Limb (tissue), 2 donors: ENCODE measurements at regions not wholly inside any gene's neighbourhood (a gene's known extent, or its start where the extent isn't known, plus 50 kb on each side); places are given as distances from the start of the nearest gene placed in this dataset.
"Not testable (repeated sequence)": the region's sequence is repeated elsewhere in the genome, so short reads cannot be mapped to it uniquely, and the experiment has no call there.

Experiments
- DNase-seq, 2 donors: peaks; one replicate each; pipeline ENCODE4 v3.0.0-alpha.2; 2016; ENCODE audit errors: extremely low spot score in 2 of 2

DNA sequence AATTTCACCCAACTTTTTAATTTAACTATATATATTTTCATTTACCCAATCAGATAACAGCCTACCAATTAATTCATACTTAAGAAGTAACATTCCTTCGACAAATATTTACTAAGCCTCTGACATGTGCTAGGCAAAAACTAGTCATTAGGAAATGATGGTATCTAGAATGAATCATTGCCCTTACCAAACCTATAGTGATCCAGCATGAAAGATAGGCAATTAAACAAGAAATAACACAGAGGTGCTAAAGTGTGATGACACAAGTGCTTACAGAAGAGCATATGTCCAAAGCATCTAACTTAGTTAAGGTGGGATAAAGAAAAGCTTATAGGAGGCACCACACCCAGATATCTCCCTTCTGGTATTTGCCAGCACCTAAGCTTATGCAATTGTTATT, 166.5 kb upstream of the RASSF8 start:
- DNase-seq: no peak

DNA sequence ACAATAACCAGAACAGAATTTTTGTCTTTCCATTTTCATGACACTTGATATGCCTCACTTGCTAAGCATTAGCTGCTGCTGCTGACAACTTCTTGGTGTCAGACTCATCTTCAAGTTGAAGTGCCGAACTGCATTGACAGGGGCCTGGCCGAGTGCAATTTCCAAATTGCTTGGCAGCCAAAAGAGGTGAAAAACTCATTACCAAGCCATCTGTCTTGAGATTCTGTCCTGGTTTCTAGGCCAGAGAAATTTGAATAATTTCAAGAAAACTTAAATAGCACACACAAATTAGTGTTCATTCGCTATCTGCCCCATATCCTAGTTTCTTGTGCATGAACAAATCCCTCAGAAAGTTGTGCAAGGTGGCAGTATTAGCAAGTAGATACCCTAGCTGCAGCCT, 165.3 kb upstream of the RASSF8 start:
- DNase-seq: no peak

DNA sequence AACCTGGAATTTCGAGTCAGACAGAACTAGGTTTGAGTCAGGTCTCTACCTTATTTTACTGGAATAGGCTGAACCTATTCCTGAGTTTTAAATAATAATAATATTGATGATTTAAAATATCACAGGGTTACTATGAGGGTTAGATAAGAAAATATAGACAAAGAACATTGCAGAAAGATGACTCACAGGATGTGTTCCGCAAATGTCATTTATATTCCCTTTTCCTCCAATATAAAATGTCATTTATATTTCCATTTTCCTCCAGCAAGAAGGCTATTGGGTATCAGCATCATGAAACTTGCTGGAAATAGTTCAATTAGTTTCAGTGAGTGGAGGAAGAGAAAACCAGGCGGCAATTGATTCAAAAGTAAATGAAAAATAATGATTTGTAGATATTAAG, 163.9 kb upstream of the RASSF8 start:
- DNase-seq: no peak

DNA sequence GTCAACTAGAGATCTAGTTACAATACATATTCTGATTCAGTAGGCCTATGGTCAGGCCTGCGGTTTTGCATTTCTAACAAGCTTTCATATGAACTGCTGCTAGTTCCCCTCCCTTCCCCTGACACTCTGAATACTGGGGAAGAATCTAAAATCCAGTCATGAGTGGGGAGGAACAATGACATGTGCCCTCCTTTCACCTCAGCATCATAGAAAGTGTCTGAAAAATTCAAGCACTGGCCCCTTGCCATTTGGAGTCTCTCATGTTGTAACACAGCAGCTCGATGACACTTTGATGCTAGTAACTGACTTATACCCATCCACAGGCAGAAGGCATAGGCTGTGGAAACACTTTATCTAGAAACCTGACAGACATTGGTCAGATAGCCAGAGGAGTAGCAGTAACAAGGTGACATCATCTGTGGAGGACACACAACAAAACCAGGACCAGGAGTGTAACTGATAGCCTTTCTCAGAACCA, 161.9 kb upstream of the RASSF8 start:
- no peak for DNase-seq

DNA sequence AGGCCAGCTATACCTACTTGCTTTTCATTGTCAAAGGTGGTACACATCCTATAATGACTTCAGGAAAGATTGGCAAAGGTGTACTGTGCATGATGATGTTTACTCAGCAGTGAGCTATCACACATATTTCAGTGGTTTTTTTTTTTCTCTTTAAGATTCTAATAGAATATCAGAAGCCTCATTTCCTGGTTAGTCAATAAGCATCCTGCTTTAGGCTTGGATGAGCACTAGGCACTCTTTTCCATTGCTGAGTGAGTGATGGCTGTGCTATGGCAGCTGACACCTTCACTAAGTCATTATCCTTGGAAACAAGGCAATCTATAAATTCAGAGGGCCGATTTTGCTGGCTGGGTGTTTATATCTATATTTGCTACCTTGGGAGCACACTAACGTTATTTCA, 161.1 kb upstream of the RASSF8 start:
- DNase-seq: no peak

DNA sequence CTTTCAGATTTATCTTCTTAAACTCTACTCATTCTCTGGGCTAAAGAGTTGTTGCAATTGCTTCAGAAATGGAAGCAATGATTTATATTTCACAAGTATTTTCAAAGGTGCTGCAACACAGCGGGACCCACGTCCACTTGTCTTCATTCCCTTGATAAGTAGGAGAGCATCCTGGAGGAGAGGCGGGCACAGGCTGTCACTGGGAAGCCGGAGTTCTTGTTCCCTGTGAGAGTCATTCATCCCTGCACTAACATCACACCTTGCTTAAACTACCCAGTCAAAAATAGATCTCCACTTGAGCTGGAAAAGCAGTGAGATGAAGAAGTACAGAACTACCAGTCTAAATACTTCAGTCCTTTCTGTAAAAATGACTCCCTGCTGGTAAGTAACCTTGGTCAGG, 160.5 kb upstream of the RASSF8 start:
- no peak for DNase-seq

DNA sequence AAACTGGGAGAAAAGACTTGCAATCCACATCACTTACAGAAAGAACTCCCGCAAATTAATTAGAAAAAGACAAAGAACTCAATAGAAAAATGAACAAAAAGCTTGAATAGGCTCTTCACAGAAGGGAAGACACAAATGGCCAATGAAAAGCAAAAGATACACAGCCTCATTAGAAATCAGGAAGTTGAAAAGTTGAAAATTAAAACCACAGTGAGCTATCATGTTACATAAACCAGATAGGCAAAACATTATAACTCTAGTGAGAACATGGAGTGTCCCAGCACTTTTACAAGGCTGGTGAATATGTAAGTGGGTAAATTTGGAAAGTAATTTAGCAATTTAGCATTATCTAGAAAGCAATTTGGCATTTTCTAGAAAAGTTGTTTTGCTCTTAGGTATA, 158.4 kb upstream of the RASSF8 start:
- DNase-seq: no peak

DNA sequence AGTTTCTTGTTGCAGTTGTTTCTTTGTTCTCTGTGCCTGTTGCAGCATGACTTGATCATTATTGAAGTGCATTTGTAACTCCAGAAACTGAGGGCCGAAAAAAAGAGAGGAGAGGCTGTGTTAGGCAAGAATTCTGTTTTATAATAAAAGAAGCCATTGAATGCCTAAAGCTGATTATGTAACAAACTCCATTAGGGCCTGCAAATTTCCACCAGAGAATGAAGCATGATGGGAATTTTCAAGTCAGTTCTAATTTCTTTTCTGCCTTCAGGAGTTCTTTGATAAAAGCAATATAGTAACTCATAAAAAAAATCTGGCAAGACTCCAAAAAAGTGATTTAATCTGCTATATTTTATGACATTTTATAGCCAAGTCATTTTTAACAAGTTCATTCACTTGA, 156.7 kb upstream of the RASSF8 start:
- no peak for DNase-seq

DNA sequence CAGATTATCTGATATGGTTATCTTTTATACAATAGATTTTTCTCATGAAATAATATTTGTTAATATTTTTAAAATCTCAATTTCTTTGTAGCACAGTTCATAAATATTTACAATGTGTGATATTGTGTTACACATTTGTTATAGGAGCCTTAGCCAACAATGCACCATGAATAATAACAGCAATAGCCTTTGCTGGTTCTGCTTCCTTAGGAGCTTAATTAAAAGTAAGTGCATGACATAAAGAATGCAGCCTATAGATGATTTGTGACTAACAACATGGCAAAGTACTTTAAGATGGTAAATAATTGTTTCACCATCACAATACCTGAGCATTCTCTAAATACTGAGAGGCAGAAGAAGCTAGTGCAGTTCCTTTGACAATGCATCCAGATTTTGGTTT, 156.3 kb upstream of the RASSF8 start:
- no peak for DNase-seq

DNA sequence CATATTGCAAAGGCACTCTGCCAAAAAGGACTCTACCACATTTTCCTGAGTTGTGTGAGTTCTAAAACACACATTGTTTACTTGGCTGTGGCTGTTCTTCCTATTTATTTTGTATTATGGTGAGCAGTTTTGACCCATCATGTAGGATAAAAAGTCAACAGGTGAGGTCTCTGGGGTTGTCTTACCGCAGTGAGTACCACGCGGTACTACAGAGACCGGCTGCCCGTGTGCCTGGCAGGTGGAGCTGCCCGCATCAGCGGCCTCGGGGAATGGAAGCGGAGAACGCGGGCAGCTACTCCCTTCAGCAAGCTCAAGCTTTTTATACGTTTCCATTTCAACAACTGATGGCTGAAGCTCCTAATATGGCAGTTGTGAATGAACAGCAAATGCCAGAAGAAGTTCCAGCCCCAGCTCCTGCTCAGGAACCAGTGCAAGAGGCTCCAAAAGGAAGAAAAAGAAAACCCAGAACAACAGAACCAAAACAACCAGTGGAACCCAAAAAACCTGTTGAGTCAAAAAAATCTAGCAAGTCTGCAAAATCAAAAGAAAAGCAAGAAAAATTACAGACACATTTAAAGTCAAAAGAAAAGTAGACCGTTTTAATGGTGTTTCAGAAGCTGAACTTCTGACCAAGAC, 155.3 kb upstream of the RASSF8 start:
- DNase-seq: not testable (repeated sequence)

DNA sequence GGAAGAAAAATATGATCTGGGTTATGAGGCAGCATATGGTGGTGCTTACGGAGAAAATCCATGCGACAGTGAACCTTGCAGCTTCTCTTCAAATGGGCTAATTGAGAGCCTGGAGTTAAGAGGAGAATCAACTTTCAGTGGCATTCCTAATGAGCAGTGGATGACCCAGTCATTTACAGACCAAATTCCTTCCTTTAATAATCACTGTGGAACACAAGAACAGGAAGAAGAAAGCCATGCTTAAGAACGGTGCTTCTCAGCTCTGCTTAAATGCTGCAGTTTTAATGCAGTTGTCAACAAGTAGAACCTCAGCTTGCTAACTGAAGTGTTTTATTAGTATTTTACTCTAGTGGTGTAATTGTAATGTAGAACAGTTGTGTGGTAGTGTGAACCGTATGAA, 154.2 kb upstream of the RASSF8 start:
- DNase-seq: not testable (repeated sequence)

DNA sequence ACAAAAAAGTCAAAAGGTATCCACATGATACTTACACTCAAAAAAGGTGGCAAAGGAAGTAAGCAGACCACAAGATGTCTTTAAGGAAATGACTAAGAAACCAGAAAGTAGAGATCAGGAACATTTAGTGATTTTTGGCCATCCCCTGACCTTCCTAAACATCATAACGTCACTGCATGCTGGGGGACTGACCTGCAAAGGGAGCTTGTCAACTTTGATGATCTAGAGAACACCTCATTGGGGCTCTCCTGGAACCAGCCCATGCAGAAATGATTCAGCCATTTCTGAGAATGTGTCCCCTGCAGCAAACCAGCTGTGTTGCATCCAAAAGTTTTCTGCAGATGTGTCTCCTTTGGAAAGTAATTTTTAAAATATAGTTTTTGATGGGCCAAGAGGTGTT, 152.2 kb upstream of the RASSF8 start:
- DNase-seq: no peak

DNA sequence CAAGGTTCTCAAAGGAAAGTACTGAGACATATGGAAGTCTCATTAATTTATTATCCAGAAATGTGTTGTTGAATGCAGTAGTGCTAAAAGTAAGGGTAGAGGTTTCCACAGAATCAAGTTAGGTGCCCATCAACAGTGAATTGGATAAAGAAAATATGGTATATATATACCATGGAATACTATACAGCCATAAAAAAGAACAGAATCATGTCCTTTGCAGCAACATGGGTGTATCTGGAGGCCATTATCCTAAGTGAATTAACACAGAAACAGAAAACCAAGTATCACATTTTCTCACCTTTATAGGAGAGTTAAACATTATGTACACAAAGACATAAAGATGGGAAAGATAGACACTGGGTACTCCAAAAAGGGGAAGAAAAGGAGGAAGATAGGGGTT, 149.9 kb upstream of the RASSF8 start:
- DNase-seq: no peak

DNA sequence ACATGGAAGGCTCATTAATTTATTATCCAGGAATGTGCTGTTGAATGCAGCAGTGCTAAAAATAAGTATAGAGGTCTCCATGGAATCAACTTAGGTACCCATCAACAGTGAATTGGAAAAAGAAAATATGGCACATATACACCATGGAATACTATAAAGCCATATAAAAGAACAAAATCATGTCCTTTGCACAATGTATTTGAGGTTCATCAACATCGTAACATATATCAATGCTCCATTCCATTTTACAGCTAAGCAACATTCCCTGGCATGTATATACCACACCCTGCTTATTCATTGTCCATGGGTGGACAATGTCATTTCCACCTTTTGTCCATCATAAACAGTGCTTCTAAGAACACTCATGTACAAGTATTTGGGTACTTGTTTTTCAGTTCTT, 147.8 kb upstream of the RASSF8 start:
- DNase-seq: no peak

DNA sequence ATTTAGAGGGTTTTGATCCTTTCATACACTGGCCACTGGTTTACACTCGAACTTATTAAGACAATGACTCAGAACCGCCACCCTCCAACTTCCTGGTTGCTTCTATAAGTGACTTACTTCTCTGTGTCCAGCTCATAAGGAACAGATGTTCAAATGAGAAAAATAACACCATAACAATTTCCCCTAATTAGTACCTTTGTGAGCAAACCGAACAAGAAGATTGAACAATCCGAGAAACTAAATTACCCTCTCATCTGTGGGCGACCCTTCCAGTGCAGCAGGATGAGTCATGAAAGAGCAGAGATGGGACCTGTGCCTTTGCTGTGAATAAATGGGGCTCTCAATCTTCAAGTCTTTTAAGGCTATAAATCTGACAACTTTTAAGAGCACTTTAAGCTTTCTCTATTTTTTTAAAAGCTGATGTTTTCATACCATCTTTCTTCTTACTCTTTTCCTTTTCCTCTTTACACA, 146.8 kb upstream of the RASSF8 start:
- DNase-seq: no peak

DNA sequence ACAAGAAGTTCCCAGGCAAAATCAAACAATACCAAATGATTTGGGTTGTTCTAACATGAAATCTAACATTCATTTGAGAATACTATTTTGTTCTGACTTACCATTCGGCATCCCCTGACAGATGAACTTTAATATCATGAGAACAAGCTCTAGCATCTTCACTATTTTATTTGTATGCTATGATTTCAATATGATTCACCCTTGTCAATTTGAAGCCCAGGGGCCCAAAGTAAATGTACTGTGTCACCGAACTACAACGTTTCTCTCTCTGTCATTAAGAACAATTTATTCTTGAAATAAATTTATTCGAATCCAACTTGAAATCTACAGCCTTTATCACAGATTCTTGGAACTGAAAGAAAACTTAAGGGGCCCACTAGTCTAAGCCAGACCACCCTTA, 146.2 kb upstream of the RASSF8 start:
- DNase-seq: no peak

DNA sequence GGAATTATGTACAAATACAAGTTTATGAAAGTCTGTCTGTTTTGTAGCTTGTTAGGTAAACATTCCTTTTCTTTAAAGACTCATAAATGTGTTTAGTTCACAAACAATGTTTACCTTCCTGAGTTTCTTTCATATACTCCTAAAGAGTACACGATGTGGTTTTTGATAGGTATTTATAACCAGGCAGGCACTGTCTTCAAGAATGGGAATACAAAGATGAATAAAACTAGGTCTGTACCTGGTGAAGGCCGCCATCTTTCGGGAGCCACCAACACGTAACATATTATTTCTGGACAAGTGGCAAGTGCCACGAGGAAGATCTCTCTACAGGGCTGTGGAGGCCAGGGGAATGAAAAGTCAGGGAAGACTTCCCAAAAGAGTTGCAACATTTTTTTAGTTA, 144.6 kb upstream of the RASSF8 start:
- DNase-seq: no peak

DNA sequence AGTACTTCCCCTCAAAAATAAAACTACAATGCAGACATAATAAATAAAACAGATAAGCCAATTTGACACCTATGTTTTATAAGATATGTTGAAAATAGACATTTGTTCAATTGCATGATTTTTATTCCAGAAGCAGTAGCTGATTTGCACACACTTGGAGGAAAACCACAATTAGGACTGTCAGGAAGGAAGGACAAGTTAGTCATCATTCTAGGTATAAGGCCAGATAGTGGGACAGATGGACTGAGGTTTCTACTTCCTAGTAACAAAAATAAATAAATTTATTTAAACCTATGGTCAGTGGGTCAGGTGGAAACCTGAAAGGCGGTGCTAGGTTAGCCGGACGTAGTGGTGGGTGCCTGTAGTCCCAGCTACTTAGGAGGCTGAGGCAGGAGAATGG, 141.8 kb upstream of the RASSF8 start:
- no peak for DNase-seq

DNA sequence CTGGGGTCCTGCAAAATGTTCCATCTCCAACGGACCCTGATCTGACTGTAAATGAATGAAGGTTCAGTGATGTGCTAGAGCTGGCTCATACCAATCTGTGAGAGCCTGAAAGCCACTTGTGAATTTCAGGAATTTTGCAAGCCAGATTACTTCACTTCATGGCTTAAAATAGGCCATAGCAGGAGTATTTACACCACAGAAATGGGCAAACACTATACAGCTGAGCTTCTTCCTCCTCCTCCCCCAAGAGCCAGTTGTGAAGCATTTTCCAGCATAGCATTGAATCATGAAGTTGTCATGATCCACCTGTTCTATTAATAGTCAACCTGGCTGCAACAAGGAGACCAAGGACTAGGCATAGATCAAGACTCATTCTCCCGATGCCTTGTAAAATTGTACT, 141.3 kb upstream of the RASSF8 start:
- DNase-seq: no peak

DNA sequence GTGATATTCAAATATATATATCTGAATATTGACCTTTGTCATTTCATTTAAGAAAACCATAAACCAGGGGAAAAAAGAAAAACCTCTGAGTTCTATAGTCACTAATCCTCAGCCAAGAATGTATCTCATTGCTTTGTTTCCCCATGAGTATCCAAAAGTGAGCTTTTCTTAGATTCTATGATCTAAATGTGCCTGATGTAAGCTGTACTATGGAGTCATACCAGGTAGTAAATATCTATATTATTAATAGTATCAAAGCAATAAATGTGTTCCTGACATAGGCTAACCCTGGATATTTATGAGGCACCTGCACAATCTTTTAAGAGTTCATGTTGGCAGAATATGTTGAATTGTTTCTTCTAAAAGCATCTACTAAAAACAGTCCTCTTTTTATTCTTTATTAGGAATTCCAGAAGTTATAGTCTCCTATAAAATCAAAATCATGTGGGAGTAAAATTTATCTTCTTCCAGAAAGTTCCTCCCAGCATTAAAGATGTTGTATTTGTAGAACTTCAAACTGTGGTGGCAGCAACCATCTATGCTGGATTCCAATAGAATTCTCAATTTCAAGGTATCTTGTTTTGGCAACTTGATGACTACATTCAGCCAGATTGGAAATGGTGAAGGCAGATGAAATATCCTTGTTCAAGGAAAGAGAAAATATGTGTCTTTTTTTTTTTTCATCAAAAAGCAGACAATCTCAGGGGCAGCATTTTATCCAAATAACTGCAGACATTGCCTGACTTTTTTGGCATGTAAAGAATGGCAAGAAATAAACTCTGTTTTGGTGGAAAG, 139.7 kb upstream of the RASSF8 start:
- peak in 1 of 2 donors; percentile 47 for DNase-seq

DNA sequence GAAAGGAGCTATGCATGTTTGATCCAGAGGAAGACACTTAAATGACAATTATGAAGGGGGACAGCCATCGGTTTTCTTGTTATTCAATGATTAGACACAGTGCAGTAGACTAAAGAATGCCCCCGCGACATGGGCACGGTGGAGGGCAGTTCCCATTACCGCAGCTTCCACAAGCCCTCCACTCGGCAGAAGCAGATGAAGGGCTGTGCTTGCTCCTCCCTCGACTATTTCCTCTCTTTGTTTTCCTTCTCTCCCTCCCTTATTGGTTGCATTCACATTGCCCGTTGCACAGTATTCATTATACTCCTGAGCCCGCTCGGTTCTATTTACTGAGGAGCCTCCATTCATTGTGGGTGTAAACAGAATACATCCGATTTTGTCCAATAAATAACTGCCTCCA, 138.8 kb upstream of the RASSF8 start:
- DNase-seq: no peak

DNA sequence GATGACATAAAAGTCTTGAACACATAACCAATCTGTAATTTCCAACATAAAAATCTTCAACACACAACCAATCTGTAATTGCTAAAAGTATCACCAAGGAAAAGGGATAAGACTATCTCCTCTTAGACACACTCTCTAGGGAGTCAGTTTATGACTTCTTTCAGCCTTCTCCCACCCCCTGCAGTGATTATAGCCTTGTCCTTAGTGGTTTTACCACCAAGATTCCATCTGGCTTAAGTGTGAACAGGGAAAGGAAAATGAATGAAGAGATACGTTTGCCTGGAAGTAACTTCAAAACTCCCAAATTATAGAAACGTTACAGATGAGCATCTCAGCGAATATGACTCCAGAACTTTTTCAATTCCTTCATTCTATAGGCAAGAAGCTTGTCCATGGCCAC, 136.2 kb upstream of the RASSF8 start:
- DNase-seq: no peak

DNA sequence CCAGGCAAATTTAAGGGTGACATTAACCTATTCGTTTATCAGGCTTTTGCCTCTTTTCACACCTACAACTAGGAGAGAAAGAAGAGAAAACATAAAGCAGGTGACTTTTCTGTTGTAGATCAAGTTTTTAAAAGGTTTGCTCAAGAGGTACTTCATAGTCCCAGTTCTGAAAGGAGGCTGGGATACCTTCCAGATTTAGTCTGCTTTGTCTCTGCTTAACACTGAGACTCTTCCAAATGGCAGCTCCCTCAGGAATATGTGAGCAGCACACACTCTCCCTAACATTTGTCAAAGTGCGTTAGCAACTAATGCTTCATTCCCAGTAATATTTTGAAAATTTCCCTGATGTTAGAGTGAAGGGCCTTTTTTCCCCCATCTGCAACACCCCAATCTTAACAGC, 133.7 kb upstream of the RASSF8 start:
- DNase-seq: peak in 1 of 2 donors; percentile 35
